Mesothelial cell of epicardium (in vitro differentiated cells): ENCODE measurements at regions not wholly inside any gene's neighbourhood (a gene's known extent, or its start where the extent isn't known, plus 50 kb on each side); places are given as distances from the start of the nearest gene placed in this dataset.

Experiments used
- DNase-seq, 2 experiments: peaks; one replicate each; pipeline ENCODE4 v3.0.0; 2021; ENCODE audit warnings: low spot score in 2 of 2; ENCODE audit not compliant: unreplicated experiment in 2 of 2
- H3K27ac Mint-ChIP-seq: 2 replicates; pipeline ENCODE4 v1.8.0; 2021; ENCODE audit warnings: mixed read lengths
- H3K27me3 Mint-ChIP-seq: 2 replicates; pipeline ENCODE4 v1.8.0; 2021; ENCODE audit warnings: low read depth, mixed read lengths
- H3K36me3 Mint-ChIP-seq: 2 replicates; pipeline ENCODE4 v1.8.0; 2021; ENCODE audit warnings: mixed read lengths
- H3K4me1 Mint-ChIP-seq: 2 replicates; pipeline ENCODE4 v1.8.0; 2021; ENCODE audit warnings: mixed read lengths
- H3K4me3 Mint-ChIP-seq: 2 replicates; pipeline ENCODE4 v1.8.0; 2021; ENCODE audit warnings: mild to moderate bottlenecking, moderate library complexity, mixed read lengths
- H3K9me3 Mint-ChIP-seq: 2 replicates; pipeline ENCODE4 v1.8.0; 2021; ENCODE audit warnings: mixed read lengths
- TF ChIP-seq, protein P1 (sequence below): fragments of 200-600 bp; sonication (generic); IDR thresholded peaks from one replicate; pipeline ENCODE4 v1.5.0; 2021; ENCODE audit warnings: antibody characterized with exemption; ENCODE audit not compliant: unreplicated experiment

DNA sequence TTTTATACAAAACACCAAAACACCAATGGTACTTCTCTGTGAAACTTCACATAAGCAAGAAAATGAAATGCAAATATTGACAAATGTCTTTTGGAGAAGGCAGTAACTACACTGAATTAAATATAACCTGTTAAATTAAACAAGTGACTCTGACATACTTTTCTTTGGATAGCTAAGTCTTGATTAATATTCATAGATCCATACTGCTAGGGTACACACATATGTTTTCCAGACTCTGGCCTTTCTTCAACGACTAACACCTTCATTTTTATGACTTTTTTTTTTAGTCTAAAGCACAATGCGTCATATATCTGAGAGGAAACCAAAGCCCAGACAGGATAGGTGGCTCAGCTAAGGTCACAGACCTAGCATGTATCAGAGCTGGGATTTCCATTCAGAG lies 263.7 kb downstream of the TENT4A start:
- Mint-ChIP-seq H3K4me1 (no peaks in the 10 kb centered on the region), H3K27me3 (peaks cover 5% of the 10 kb centered on the region), H3K27ac (no peak overlapping the region), H3K4me3 (no peak overlapping the region), H3K36me3 (no peaks in the 10 kb centered on the region), H3K9me3 (no peaks in the 10 kb centered on the region)
- TF ChIP-seq, protein P1, sequence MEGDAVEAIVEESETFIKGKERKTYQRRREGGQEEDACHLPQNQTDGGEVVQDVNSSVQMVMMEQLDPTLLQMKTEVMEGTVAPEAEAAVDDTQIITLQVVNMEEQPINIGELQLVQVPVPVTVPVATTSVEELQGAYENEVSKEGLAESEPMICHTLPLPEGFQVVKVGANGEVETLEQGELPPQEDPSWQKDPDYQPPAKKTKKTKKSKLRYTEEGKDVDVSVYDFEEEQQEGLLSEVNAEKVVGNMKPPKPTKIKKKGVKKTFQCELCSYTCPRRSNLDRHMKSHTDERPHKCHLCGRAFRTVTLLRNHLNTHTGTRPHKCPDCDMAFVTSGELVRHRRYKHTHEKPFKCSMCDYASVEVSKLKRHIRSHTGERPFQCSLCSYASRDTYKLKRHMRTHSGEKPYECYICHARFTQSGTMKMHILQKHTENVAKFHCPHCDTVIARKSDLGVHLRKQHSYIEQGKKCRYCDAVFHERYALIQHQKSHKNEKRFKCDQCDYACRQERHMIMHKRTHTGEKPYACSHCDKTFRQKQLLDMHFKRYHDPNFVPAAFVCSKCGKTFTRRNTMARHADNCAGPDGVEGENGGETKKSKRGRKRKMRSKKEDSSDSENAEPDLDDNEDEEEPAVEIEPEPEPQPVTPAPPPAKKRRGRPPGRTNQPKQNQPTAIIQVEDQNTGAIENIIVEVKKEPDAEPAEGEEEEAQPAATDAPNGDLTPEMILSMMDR, result no peak
- no peak for DNase-seq

DNA sequence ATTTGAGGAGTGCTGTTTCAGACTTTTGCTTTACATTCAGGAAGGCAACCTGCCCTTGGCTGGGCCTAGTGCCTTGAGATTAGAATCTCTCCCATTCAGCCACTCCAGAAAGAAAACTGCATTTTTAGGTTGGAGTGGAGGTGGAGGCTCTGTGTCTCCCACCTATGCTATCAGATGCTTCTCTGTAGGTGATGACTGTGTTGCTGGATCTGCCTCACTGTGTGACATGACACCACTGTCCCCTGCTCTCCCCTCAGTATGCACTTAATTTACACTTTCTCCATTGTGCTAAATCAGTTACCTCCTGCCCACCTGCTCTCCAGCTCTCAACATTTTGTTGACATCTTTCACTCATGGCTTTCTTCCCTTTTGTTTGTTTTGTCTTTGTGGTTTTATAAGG lies 265.8 kb downstream of the TENT4A start:
- Mint-ChIP-seq H3K36me3 (no peaks in the 10 kb centered on the region), H3K4me3 (no peak overlapping the region), H3K9me3 (no peaks in the 10 kb centered on the region), H3K27ac (no peak overlapping the region), H3K4me1 (no peaks in the 10 kb centered on the region), H3K27me3 (peaks cover 2% of the 10 kb centered on the region)
- no peak for DNase-seq
- TF ChIP-seq, protein P1, result no peak

DNA sequence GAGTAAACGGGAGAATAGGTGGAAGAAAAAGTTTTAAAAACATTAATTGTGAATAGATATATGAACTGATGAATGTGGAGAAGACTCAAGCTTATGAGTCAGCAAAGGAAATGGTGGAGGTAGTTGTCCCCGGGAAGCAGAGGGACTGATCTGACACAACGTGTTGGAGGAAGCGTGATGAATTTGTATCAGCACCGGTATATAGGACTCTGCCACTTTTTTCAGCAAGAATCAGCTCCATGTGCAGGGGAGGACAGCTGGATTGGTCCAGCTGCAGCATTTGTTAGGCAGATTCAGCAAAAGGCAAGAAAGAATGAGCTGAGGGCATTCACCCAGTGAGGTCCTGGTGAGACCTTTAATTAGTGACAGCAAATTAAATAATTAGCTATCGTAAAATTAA lies 276.0 kb downstream of the TENT4A start:
- Mint-ChIP-seq H3K9me3 (no peaks in the 10 kb centered on the region), H3K4me1 (no peaks in the 10 kb centered on the region)
- TF ChIP-seq, protein P1, result no peak

DNA sequence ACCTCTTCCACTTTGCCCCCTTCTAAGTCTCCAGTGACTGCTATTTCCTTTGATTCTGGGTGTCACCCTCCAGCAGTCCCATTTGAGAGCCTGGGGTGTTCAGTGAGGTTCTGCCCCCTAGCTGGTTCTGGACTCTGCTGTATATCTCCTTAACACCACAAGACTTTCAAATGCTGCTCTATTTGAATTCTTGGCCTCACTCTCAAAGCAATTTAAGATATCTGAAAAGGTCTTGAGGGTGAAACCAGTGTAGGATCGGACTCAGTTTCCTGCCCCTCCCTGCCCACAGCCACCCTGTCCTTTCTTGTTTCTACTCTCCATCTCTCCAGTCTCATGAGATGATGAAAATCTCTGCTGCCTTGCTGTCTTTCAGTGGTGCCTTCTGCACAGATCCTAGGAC lies 280.9 kb downstream of the TENT4A start:
- H3K4me1 Mint-ChIP-seq, result no peaks in the 10 kb centered on the region
- peaks cover 30% of the 10 kb centered on the region for H3K27me3 Mint-ChIP-seq
- TF ChIP-seq, protein P1, result no peak
- H3K9me3 Mint-ChIP-seq, result peaks cover 11% of the 10 kb centered on the region
- H3K27ac Mint-ChIP-seq, result no peak overlapping the region
- H3K4me3 Mint-ChIP-seq, result no peak overlapping the region
- no peak for DNase-seq
- H3K36me3 Mint-ChIP-seq, result no peaks in the 10 kb centered on the region

More for the DNA sequence above, 276.0 kb downstream of the TENT4A start:
- H3K4me3 Mint-ChIP-seq, result no peak overlapping the region
- no peak overlapping the region for H3K27ac Mint-ChIP-seq
- H3K36me3 Mint-ChIP-seq, result no peaks in the 10 kb centered on the region
- no peak for DNase-seq
- H3K27me3 Mint-ChIP-seq, result peaks cover 33% of the 10 kb centered on the region

DNA sequence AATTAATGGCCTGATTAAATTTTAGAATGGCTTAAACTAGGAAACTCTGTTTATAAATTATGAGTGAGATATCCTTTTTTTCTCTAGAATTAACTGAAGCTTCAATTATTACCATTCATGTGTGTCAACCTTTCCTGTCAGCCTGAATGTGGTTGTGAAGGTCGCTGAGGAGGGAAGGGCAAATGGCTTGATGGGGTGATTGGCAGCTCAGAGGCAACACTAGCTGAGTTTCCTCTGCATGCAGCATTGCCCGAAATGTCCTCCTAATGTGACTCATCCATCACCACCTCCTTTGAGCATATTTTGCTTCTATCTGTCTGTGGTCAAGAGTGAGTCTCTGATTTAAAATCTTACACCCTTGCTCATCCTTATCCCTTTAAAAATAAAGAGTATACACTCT lies 281.9 kb downstream of the TENT4A start:
- Mint-ChIP-seq H3K27me3 (peaks cover 21% of the 10 kb centered on the region), H3K4me3 (no peak overlapping the region), H3K36me3 (no peaks in the 10 kb centered on the region)

More for the DNA sequence above, 281.9 kb downstream of the TENT4A start:
- TF ChIP-seq, protein P1, result no peak
- Mint-ChIP-seq H3K27ac (no peak overlapping the region), H3K9me3 (peaks cover 17% of the 10 kb centered on the region), H3K4me1 (no peaks in the 10 kb centered on the region)
- no peak for DNase-seq
